ENCODE measurements at regions not wholly inside any gene's neighbourhood (a gene's known extent, or its start where the extent isn't known, plus 50 kb on each side); places are given as distances from the start of the nearest gene placed in this dataset.
"Not testable (repeated sequence)": the region's sequence is repeated elsewhere in the genome, so short reads cannot be mapped to it uniquely, and the experiment has no call there.

DNA sequence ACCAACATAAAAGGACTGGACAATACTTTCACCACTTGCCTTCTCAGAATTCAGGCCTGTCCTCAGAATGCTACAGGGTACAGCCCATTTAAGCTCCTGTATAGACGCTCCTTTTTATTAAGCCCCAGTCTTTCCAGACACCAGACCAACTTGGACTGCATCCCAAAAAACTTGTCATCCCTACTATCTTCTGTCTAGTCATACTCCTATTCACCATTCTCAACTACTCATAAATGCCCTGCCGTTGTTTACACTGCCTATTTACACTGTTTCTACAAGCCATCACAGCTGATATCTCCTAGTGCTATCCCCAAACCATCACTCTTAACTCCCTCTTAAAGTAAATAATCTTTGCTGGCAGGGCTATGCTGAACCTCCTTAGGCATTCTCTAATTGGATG lies 123.2 kb upstream of the RMP24 start:
- not testable (repeated sequence) for H3K9me3 ChIP-seq (ENCODE audit: control insufficient read depth, insufficient read depth, low read depth, low read length); H3K36me3 ChIP-seq (ENCODE audit: control insufficient read depth, insufficient read depth, low read length); H3K4me3 ChIP-seq (ENCODE audit: low read depth, low read length); H3K27me3 ChIP-seq (ENCODE audit: control insufficient read depth, insufficient read depth, low read length)
- Histone ChIP-seq H3K27ac (ENCODE audit: low read depth, low read length) (peak overlapping the region; percentile 92), H3K4me1 (ENCODE audit: control insufficient read depth, insufficient read depth, low read length) (peaks cover 49% of the 10 kb centered on the region), H3K9ac (ENCODE audit: low read length) (peak overlapping the region; percentile 83)

DNA sequence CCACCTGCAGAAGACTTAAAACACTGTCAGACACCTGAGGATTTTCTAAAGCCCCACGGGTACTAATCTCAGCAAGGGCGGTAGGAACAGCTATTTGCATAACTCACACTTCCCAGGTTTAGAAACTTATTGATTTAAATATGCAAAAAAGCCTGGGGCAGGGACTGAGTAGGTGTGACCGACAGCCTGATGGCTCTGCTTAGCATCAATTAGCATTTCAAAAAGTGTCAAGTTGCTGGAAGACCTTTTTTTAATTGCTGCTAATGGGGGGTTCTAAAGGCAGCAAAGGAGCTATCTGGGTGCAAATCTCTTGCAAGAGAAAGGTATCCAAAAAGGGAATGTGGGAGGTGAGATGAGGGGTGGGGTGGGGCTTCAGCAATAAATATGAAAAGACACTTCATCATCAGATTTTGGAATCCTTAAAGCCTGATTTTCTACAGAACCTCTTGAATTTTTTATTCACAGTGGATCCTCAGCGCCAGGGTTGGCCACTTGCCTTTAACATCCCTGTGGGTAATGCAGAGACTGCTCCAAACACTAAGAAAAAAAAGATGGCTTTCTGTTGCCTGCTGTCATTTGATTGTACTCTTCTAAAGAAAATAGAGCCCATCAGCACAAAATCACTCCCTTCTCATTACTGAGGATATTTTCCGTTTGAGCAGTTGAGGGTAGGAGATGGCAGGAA lies 121.1 kb upstream of the RMP24 start:
- 0 out of 2 replicates have a peak overlapping the region, but pooled peaks have one; percentile 2 for H3K4me3 ChIP-seq (ENCODE audit: low read depth, low read length)
- peak overlapping the region; percentile 98 for H3K27ac ChIP-seq (ENCODE audit: low read depth, low read length)
- H3K9me3 ChIP-seq (ENCODE audit: control insufficient read depth, insufficient read depth, low read depth, low read length) = peaks cover 7% of the 10 kb centered on the region
- peak overlapping the region; percentile 97 for H3K9ac ChIP-seq (ENCODE audit: low read length)
- peaks cover 49% of the 10 kb centered on the region for H3K4me1 ChIP-seq (ENCODE audit: control insufficient read depth, insufficient read depth, low read length)
- H3K27me3 ChIP-seq (ENCODE audit: control insufficient read depth, insufficient read depth, low read length) = no peaks in the 10 kb centered on the region
- H3K36me3 ChIP-seq (ENCODE audit: control insufficient read depth, insufficient read depth, low read length) = peaks cover 2% of the 10 kb centered on the region; the same call in 1 of the 2 replicates

DNA sequence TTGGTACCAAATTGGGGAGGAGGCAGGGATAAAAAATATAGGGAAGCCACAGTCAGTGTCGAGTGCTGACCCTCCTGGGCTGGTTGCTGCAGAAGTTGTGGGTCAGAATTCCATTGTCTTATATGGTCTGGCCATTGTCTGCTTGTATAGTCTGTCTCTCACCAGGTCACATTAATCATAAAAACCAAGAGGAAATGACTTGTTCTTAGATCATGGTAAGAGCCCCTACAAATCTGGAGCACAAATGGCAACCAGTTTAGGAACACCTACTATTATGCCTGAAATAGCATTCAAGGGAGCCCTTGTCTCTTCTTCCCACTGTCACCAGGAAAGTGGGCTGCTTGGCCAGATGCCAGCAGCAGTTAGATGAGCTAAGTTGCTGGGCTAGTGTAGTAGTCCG lies 119.7 kb upstream of the RMP24 start:
- Histone ChIP-seq H3K36me3 (ENCODE audit: control insufficient read depth, insufficient read depth, low read length) (peaks cover 2% of the 10 kb centered on the region; the same call in 1 of the 2 replicates), H3K27ac (ENCODE audit: low read depth, low read length) (peak overlapping the region; percentile 88; the same call in 1 of the 2 replicates), H3K9ac (ENCODE audit: low read length) (no peak overlapping the region), H3K4me1 (ENCODE audit: control insufficient read depth, insufficient read depth, low read length) (peaks cover 48% of the 10 kb centered on the region), H3K9me3 (ENCODE audit: control insufficient read depth, insufficient read depth, low read depth, low read length) (peaks cover 20% of the 10 kb centered on the region), H3K4me3 (ENCODE audit: low read depth, low read length) (no peak overlapping the region), H3K27me3 (ENCODE audit: control insufficient read depth, insufficient read depth, low read length) (no peaks in the 10 kb centered on the region)

DNA sequence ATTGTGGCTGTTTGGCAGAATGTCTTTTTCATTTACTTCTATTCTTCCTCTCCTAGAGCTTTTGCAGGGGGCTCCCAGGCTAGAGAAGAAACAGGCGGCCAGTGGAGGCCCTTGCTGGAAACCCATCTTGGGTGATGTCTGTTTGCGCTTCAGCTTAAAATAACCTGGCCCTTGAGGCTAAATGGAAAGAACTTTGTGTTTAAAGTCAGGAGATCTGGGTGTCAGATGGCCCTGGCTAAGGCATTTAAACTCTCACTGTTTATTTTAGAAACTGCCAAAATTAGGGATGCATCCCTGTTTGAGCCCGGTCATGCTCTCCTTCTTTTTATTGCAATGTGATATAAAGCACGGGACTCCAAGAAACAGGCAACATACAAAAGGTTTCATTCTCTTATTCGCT lies 118.4 kb upstream of the RMP24 start:
- peaks cover 20% of the 10 kb centered on the region for H3K9me3 ChIP-seq (ENCODE audit: control insufficient read depth, insufficient read depth, low read depth, low read length)
- peaks cover 35% of the 10 kb centered on the region for H3K4me1 ChIP-seq (ENCODE audit: control insufficient read depth, insufficient read depth, low read length)
- H3K9ac ChIP-seq (ENCODE audit: low read length) = no peak overlapping the region
- peaks cover 4% of the 10 kb centered on the region; the same call in 1 of the 2 replicates for H3K36me3 ChIP-seq (ENCODE audit: control insufficient read depth, insufficient read depth, low read length)
- no peak overlapping the region for H3K27ac ChIP-seq (ENCODE audit: low read depth, low read length)
- no peak overlapping the region for H3K4me3 ChIP-seq (ENCODE audit: low read depth, low read length)
- no peaks in the 10 kb centered on the region for H3K27me3 ChIP-seq (ENCODE audit: control insufficient read depth, insufficient read depth, low read length)

DNA sequence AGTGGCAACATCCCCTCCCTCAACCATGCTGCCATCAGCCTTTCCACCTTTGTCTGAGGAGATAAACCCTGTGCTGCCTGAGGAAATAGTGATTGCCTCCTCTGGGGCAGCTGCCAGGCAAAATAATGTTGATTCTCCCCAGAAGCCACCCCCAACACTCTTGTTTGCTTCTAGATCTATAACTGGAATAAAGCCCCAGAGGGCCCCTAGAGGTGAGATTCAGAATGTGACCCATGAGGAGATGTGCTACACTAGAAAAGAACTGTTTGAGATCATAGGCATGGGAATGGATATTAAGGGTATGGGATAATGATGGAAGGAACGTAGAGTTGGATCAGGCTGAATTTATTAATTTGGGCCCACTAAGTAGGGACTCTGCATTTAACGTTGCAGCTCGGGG lies 116.3 kb upstream of the RMP24 start:
- no peak overlapping the region for H3K27ac ChIP-seq (ENCODE audit: low read depth, low read length)
- peaks cover 5% of the 10 kb centered on the region; the same call in 1 of the 2 replicates for H3K36me3 ChIP-seq (ENCODE audit: control insufficient read depth, insufficient read depth, low read length)
- no peak overlapping the region for H3K9ac ChIP-seq (ENCODE audit: low read length)
- H3K4me1 ChIP-seq (ENCODE audit: control insufficient read depth, insufficient read depth, low read length) = peaks cover 18% of the 10 kb centered on the region
- no peak overlapping the region for H3K4me3 ChIP-seq (ENCODE audit: low read depth, low read length)
- peaks cover 22% of the 10 kb centered on the region for H3K9me3 ChIP-seq (ENCODE audit: control insufficient read depth, insufficient read depth, low read depth, low read length)
- H3K27me3 ChIP-seq (ENCODE audit: control insufficient read depth, insufficient read depth, low read length) = no peaks in the 10 kb centered on the region

DNA sequence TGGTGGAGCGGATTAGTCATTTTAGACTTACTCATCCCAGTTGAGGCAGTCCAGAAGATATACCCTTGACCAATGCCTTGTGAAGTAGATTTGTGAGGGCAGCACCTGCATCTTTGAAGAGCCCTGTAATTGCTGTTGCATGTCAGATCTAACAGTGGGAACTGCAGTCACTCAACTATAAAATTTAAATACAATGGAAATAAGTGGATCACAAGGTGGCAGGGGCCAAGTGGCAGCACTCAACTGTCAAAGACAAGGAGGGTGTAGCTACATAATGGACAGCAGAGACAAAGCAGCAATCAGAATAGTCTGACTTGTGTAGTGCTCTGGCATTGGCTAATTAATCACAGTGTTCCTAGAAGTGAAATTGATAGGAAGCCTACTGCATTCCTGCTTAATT lies 115.8 kb upstream of the RMP24 start:
- Histone ChIP-seq H3K4me1 (ENCODE audit: control insufficient read depth, insufficient read depth, low read length) (peaks cover 19% of the 10 kb centered on the region), H3K9me3 (ENCODE audit: control insufficient read depth, insufficient read depth, low read depth, low read length) (peaks cover 22% of the 10 kb centered on the region)
- not testable (repeated sequence) for H3K9ac ChIP-seq (ENCODE audit: low read length); H3K36me3 ChIP-seq (ENCODE audit: control insufficient read depth, insufficient read depth, low read length); H3K27ac ChIP-seq (ENCODE audit: low read depth, low read length); H3K27me3 ChIP-seq (ENCODE audit: control insufficient read depth, insufficient read depth, low read length); H3K4me3 ChIP-seq (ENCODE audit: low read depth, low read length)

DNA sequence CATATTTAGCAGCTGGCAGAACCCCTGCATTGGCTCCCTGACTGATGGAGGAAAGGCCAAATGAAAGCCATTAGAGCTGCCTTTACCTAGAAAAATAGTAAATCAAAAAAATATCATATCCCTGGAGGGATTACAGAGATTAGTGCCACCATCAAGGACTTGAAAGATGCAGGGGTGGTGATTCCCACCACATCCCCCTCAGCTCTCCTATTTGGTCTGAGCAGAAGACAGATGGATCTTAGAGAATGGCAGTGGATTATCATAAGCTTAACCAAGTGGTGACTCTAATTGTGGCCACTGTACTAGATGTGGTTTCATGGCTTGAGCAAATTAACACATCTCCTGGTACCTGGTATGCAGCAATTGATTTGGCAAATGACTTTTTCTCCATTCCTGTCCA lies 114.9 kb upstream of the RMP24 start:
- H3K27ac ChIP-seq (ENCODE audit: low read depth, low read length); H3K4me3 ChIP-seq (ENCODE audit: low read depth, low read length); H3K36me3 ChIP-seq (ENCODE audit: control insufficient read depth, insufficient read depth, low read length); H3K9ac ChIP-seq (ENCODE audit: low read length); H3K27me3 ChIP-seq (ENCODE audit: control insufficient read depth, insufficient read depth, low read length): not testable (repeated sequence)
- H3K4me1 ChIP-seq (ENCODE audit: control insufficient read depth, insufficient read depth, low read length) = peaks cover 19% of the 10 kb centered on the region
- peaks cover 22% of the 10 kb centered on the region for H3K9me3 ChIP-seq (ENCODE audit: control insufficient read depth, insufficient read depth, low read depth, low read length)

DNA sequence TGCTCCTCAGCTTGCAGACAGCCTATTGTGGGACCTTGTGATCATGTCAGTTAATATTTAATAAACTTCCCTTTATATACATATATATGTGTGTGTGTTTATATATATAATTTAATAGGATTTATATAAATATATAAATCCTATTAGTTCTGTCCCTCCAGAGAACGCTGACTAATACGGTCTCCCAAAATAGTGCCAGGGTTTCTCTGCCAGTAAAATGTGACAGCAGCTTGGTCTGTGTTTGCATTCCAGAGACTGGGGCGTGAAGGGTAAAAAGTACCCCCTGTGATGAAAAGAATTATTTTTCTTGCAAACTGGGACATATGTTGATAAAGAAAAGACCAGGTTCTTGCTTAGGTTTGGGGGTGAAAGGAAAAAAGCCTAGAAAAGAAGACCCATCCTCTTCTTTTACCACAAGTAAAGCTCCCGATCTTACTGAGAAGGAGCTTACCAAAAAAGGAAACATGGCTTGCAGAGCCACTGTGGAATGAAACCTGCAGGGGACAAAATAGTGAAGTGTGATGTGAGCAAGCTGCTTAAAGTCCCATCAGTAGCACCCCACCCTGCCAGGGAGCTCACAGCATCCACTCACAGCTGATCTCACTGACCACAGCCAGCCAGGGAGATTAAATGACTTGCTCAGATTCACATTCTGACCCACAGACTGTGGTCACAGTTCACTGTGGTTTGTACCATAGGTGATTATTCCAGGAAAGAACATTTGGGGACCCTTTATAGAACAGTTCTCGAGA lies 110.9 kb upstream of the RMP24 start:
- H3K9ac ChIP-seq (ENCODE audit: low read length) = peak overlapping the region; percentile 34
- no peak overlapping the region for H3K4me3 ChIP-seq (ENCODE audit: low read depth, low read length)
- H3K27ac ChIP-seq (ENCODE audit: low read depth, low read length) = peak overlapping the region; percentile 7; the same call in 1 of the 2 replicates
- peaks cover 18% of the 10 kb centered on the region for H3K4me1 ChIP-seq (ENCODE audit: control insufficient read depth, insufficient read depth, low read length)
- H3K9me3 ChIP-seq (ENCODE audit: control insufficient read depth, insufficient read depth, low read depth, low read length) = peaks cover 13% of the 10 kb centered on the region
- H3K36me3 ChIP-seq (ENCODE audit: control insufficient read depth, insufficient read depth, low read length) = peaks cover 2% of the 10 kb centered on the region; the same call in 1 of the 2 replicates
- no peaks in the 10 kb centered on the region for H3K27me3 ChIP-seq (ENCODE audit: control insufficient read depth, insufficient read depth, low read length)

DNA sequence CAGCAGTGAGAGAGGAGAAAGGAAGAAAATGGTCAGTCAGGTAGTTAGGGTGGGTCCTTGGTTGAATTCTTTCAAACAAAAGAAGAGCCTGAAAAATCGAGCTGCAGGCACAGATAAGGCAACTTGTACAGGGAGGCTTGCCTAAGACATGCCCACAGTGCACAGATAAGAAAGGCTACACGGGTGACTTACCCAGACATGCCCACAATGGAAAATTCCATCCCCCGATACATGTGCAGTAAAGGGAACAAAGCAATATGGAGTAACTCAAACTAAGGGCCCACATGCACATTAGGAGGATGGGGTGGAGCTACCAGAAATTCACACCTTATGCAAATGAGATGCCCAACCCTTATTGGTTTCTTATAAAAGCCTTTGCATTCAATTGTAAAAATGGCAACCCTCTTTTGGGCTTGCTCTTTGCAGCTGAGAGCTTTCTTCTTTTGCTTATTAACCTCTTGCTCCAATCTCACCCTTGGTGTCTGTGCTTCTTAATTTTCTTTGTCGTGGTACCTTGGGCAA lies 110.3 kb upstream of the RMP24 start:
- H3K4me3 ChIP-seq (ENCODE audit: low read depth, low read length) = no peak overlapping the region
- peaks cover 18% of the 10 kb centered on the region for H3K4me1 ChIP-seq (ENCODE audit: control insufficient read depth, insufficient read depth, low read length)
- peaks cover 7% of the 10 kb centered on the region for H3K9me3 ChIP-seq (ENCODE audit: control insufficient read depth, insufficient read depth, low read depth, low read length)
- no peaks in the 10 kb centered on the region for H3K27me3 ChIP-seq (ENCODE audit: control insufficient read depth, insufficient read depth, low read length)
- H3K27ac ChIP-seq (ENCODE audit: low read depth, low read length) = peak overlapping the region; percentile 7; the same call in 1 of the 2 replicates
- peaks cover 2% of the 10 kb centered on the region; the same call in 1 of the 2 replicates for H3K36me3 ChIP-seq (ENCODE audit: control insufficient read depth, insufficient read depth, low read length)
- H3K9ac ChIP-seq (ENCODE audit: low read length) = peak overlapping the region; percentile 34

DNA sequence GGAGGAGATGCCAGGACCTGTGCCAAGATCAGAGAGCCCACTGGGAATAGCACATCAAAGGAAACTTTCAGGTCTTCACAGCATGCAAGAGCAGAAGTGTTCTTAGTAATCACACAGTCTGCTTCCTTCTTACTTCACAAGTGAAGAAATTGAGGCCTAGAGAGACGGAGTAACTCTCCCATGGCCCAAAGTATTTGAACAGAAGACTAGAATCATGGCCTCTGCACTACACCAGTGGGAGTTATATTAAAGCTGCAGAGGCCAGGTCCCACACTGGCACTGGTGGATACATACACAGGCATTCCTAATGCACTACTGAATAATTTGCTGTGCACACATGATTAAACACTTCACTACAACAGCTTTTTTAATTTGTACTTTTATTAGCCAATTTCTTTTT lies 107.6 kb upstream of the RMP24 start:
- H3K9ac ChIP-seq (ENCODE audit: low read length) = no peak overlapping the region
- H3K27me3 ChIP-seq (ENCODE audit: control insufficient read depth, insufficient read depth, low read length) = no peaks in the 10 kb centered on the region
- no peak overlapping the region for H3K4me3 ChIP-seq (ENCODE audit: low read depth, low read length)
- H3K9me3 ChIP-seq (ENCODE audit: control insufficient read depth, insufficient read depth, low read depth, low read length) = no peaks in the 10 kb centered on the region; the same call in 1 of the 2 replicates
- H3K4me1 ChIP-seq (ENCODE audit: control insufficient read depth, insufficient read depth, low read length) = peaks cover 18% of the 10 kb centered on the region
- no peak overlapping the region for H3K27ac ChIP-seq (ENCODE audit: low read depth, low read length)
- no peaks in the 10 kb centered on the region; the same call in 1 of the 2 replicates for H3K36me3 ChIP-seq (ENCODE audit: control insufficient read depth, insufficient read depth, low read length)

DNA sequence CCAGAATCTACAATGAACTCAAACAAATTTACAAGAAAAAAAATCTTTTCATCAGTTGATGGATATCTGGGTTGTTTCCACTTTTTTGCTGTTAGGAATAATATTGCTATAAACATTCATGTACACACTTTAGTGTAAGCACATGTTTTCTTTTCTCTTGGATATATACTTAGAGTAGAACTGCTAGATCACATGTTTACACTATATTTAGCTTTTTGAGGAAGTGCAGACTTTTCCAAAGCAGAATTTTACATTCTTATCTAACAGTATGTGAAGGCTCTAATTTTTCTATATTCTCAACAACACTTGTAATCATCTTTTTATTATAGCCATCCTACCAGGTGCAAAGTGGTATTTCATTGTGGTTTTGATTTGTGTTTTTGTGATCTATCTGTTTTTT lies 103.6 kb upstream of the RMP24 start:
- Histone ChIP-seq H3K4me3 (ENCODE audit: low read depth, low read length) (no peak overlapping the region), H3K27me3 (ENCODE audit: control insufficient read depth, insufficient read depth, low read length) (no peaks in the 10 kb centered on the region), H3K9me3 (ENCODE audit: control insufficient read depth, insufficient read depth, low read depth, low read length) (peaks cover 19% of the 10 kb centered on the region), H3K27ac (ENCODE audit: low read depth, low read length) (no peak overlapping the region), H3K4me1 (ENCODE audit: control insufficient read depth, insufficient read depth, low read length) (no peaks in the 10 kb centered on the region; the same call in 1 of the 2 replicates), H3K9ac (ENCODE audit: low read length) (no peak overlapping the region), H3K36me3 (ENCODE audit: control insufficient read depth, insufficient read depth, low read length) (peaks cover 3% of the 10 kb centered on the region; the same call in 1 of the 2 replicates)
